ENCODE measurements at regions not wholly inside any gene's neighbourhood (a gene's known extent, or its start where the extent isn't known, plus 50 kb on each side); places are given as distances from the start of the nearest gene placed in this dataset.
"Not testable (repeated sequence)": the region's sequence is repeated elsewhere in the genome, so short reads cannot be mapped to it uniquely, and the experiment has no call there.

GRCh38 chr7:63106506-63107388, 891.9 kb upstream of the ZNF722 start:
- no peak for ATAC-seq

GRCh38 chr7:63111511-63111910, 887.1 kb upstream of the ZNF722 start:
- not testable (repeated sequence) for ATAC-seq

DNA sequence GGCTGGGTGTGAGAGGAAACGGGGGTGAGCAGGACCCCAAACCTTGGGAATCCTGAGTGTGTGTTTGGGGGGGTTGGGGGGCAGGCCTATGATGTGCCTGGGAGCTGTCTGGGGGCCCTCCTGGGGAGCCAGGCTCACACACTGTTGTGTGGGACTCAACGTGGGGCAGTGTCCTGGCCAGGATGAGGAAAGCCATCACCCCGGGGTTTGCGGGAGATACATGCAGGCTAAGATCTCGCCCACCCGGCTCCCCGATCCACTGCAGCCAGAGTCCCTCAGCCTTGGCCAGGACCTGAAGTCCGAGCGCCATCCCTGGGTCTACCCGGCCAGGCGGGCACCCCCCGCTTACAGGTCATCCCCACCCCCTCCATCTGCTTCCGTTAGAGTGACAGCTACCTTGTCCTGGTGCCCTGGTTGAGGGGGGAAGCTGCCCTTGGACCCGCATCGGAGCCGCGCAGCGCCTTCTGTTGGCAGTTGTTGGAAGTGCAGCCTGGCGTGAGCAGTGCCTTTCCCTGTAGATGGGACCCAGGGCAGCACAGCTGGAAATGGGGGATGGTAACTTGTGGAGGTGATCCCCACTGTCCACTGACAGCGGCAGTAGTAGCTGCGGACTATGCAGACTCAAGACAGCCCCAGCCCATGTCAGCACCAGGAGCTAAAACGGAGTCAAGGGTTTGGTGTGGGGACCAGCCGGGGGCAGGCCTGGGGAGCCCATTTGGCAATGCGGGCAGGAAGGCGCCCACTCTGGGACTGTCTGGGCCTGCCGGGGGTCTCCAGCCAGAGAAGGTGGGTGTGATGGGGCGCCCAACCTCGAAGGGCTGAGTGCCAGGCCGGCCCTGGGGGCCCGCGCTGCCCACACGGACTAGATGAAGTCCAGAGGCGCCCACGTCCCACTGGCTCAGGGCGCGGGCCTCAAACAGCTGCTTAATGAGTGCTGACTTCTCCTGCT, 885.6 kb upstream of the ZNF722 start:
- no peak for ATAC-seq

DNA sequence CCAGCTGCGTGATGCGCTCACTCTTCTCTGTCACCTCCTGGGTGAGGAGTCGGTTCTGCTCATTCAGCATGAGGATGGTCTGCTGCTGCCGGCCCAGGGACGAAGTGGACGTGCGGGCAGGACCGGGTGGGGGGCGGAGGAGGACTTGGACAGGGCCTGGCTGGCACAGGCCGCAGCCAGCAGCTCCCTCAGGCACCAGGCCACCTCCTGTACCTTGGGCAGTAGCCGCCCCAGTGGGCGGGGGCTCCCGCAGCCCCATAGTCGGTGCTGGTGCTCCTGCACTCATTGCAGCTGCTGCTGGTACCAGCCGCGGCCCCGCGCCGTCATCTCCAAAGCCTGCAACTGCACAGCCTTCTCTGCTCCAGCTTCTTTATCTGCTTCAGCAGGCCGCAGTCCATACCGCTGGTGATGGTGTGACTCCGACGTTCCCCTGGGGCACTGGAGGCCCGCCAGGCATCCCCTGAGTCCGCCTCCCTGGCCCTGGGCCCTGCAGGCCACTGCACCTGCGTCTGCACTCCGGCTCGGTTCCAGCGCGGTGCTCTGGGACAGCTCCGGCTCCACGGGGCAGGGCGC, 884.9 kb upstream of the ZNF722 start:
- ATAC-seq, result no peak

GRCh38 chr7:63114371-63114985, 884.2 kb upstream of the ZNF722 start:
- no peak for ATAC-seq
